ENCODE measurements at regions not wholly inside any gene's neighbourhood (a gene's known extent, or its start where the extent isn't known, plus 50 kb on each side); places are given as distances from the start of the nearest gene placed in this dataset.
"Not testable (repeated sequence)": the region's sequence is repeated elsewhere in the genome, so short reads cannot be mapped to it uniquely, and the experiment has no call there.

DNA sequence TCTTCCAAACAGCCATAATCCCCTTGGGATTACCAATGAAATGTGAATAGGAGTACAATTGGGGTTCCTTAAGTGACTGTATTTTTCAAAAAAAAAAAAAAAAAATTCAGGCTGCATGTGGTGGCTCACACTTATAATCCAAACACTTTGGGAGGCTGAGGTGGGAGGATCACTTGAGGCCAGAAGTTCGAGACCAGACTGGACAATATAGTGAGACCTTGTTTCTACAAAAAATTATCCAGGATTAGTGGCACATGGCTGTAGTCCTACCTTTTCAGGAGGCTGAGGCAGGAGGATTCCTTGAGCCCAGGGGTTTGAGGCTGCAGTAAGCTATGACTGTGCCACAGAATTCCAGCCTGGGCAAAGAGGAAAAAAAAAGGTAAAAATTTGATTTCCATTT lies 189.6 kb upstream of the GATA6 start:
- Histone ChIP-seq H3K9me3 (ENCODE audit: low read depth) (no peaks in the 10 kb centered on the region), H3K36me3 (no peaks in the 10 kb centered on the region), H3K27me3 (no peaks in the 10 kb centered on the region), H3K4me3 (no peak overlapping the region), H3K27ac (peak overlapping the region; percentile 87), H3K4me1 (ENCODE audit: low read depth) (peaks cover 36% of the 10 kb centered on the region)
- TF ChIP-seq, protein P1, sequence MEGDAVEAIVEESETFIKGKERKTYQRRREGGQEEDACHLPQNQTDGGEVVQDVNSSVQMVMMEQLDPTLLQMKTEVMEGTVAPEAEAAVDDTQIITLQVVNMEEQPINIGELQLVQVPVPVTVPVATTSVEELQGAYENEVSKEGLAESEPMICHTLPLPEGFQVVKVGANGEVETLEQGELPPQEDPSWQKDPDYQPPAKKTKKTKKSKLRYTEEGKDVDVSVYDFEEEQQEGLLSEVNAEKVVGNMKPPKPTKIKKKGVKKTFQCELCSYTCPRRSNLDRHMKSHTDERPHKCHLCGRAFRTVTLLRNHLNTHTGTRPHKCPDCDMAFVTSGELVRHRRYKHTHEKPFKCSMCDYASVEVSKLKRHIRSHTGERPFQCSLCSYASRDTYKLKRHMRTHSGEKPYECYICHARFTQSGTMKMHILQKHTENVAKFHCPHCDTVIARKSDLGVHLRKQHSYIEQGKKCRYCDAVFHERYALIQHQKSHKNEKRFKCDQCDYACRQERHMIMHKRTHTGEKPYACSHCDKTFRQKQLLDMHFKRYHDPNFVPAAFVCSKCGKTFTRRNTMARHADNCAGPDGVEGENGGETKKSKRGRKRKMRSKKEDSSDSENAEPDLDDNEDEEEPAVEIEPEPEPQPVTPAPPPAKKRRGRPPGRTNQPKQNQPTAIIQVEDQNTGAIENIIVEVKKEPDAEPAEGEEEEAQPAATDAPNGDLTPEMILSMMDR (IDR thresholded peaks at IDR 0.05; ENCODE audit: low read depth, low read length) = no peak
- no peak for DNase-seq (ENCODE audit: low read depth in 1 of 2, low spot score in 1 of 2)

DNA sequence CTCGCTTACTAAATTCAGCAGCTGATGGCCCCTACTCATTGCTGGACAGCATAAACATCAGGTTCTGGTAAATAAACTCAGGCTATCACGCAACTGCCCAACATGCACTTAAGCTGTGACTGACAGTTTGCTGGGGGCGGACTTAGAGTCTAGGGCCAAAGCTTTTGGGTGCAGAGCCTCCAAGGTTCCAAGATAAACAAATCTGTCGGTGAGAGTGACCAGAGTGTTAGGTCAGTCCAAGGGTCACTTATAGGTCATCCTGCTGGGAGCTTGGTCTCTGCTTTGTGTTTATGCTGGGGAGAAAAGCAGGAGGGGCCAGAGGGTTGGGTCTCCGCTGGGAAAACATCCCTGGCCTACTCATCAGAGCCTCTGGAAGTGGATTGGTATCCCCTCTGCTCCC lies 188.6 kb upstream of the GATA6 start:
- H3K4me1 ChIP-seq (ENCODE audit: low read depth) = peaks cover 36% of the 10 kb centered on the region
- DNase-seq (ENCODE audit: low read depth in 1 of 2, low spot score in 1 of 2) = peak in 1 of 2 donors; percentile 88
- H3K9me3 ChIP-seq (ENCODE audit: low read depth) = no peaks in the 10 kb centered on the region
- no peaks in the 10 kb centered on the region for H3K27me3 ChIP-seq
- TF ChIP-seq, protein P1 (IDR thresholded peaks at IDR 0.05; ENCODE audit: low read depth, low read length) = no peak
- no peaks in the 10 kb centered on the region for H3K36me3 ChIP-seq
- no peak overlapping the region for H3K4me3 ChIP-seq
- peak overlapping the region; percentile 87 for H3K27ac ChIP-seq

DNA sequence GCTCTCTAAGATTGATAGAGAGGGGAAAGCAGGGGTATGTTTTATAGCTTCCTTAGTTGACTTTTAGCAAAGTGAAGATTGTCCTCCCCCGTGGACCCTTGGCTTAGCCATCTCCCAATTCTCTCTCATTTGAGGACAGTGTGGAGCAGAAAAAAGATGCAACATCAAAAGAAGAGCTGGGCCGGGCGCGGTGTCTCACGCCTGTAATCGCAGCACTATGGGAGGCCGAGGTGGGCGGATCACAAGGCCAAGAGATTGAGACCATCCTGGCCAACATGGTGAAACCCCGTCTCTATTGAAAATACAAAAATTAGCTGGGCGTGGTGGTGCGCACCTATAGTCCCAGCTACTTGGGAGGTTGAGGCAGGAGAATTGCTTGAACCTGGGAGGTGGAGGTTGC lies 187.9 kb upstream of the GATA6 start:
- DNase-seq (ENCODE audit: low read depth in 1 of 2, low spot score in 1 of 2); H3K27me3 ChIP-seq; H3K36me3 ChIP-seq; H3K9me3 ChIP-seq (ENCODE audit: low read depth); H3K4me3 ChIP-seq: not testable (repeated sequence)
- peak overlapping the region; percentile 87 for H3K27ac ChIP-seq
- peaks cover 36% of the 10 kb centered on the region for H3K4me1 ChIP-seq (ENCODE audit: low read depth)

DNA sequence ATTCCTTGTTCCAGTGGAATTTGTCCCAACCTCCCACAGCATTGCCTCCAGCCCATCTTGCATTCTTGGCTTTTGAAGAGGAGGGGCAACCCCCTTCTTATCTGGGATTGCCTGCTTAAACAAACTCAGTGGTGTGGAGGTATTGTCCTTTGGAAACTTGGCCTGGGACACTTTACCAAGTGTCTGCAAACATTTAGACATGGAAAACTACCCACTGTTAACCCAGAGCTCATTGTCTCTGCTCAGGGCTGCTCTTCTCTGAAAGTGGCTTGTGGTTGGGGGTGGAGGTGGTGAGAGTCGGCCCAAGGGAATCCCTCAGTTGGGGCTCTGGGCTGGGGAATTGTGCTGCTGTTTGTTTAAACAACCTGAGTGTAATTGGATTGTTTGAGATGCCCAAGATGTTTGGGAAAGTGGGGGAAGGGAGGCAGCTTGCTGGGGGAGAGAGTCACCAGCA lies 178.3 kb upstream of the GATA6 start:
- Histone ChIP-seq H3K36me3 (no peaks in the 10 kb centered on the region), H3K27me3 (no peaks in the 10 kb centered on the region), H3K4me1 (ENCODE audit: low read depth) (peaks cover 32% of the 10 kb centered on the region), H3K9me3 (ENCODE audit: low read depth) (no peaks in the 10 kb centered on the region), H3K27ac (peak overlapping the region; percentile 82), H3K4me3 (no peak overlapping the region)
- peak; percentile 38 to 62 for DNase-seq (ENCODE audit: low read depth in 1 of 2, low spot score in 1 of 2)
- TF ChIP-seq, protein P1 (IDR thresholded peaks at IDR 0.05; ENCODE audit: low read depth, low read length) = no peak

DNA sequence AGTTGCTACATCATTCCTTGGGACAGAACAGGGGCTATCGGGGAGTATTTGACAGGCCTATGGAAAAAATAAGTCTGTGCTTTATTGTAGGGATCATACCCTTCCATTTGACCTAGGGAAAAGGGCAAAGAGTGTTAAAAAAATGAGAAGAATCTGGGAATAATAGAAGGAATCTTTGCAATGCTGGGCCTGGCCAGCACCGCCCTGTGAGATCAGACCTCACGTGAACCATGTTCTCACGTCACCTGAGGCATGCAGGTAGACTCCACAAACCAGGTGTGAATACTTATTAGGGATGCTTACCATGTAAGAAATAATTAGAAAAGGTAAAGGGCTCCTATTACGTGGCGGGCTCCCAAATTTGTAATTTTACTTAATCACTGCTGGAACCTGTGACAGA lies 177.5 kb upstream of the GATA6 start:
- Histone ChIP-seq H3K27ac (peak overlapping the region; percentile 82), H3K27me3 (no peaks in the 10 kb centered on the region), H3K4me3 (no peak overlapping the region), H3K36me3 (no peaks in the 10 kb centered on the region), H3K9me3 (ENCODE audit: low read depth) (no peaks in the 10 kb centered on the region), H3K4me1 (ENCODE audit: low read depth) (peaks cover 40% of the 10 kb centered on the region)
- TF ChIP-seq, protein P1 (IDR thresholded peaks at IDR 0.05; ENCODE audit: low read depth, low read length) = no peak
- DNase-seq (ENCODE audit: low read depth in 1 of 2, low spot score in 1 of 2) = no peak

DNA sequence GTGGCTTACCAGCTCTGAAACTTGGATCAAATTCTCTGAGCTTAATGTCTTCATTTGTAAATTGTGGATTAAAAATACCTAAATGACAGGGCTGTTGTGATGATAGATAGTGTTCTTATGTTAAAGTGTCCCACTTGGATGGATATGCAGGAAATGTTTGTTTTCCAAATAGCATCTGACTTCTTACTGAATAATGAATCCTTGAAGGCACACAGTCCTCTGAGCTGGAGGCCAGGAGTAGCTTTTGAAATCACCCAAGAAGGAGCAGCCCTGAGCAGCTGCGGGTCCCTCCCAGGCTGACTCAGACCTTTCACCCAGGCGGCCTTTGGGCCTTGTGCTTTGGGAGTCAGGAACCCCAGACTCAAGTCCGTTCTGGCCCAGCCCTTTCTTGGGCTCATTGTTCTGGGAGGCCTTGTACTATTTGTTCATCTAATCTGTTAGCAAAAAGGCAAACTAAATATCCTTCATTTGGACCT lies 173.0 kb upstream of the GATA6 start:
- TF ChIP-seq, protein P1 (IDR thresholded peaks at IDR 0.05; ENCODE audit: low read depth, low read length) = no peak
- no peaks in the 10 kb centered on the region for H3K27me3 ChIP-seq
- peak in 1 of 2 donors; percentile 14 for DNase-seq (ENCODE audit: low read depth in 1 of 2, low spot score in 1 of 2)
- H3K27ac ChIP-seq = peak overlapping the region; percentile 90
- H3K4me1 ChIP-seq (ENCODE audit: low read depth) = peaks cover 68% of the 10 kb centered on the region
- H3K9me3 ChIP-seq (ENCODE audit: low read depth) = no peaks in the 10 kb centered on the region
- H3K36me3 ChIP-seq = no peaks in the 10 kb centered on the region
- no peak overlapping the region for H3K4me3 ChIP-seq
